ENCODE measurements at regions not wholly inside any gene's neighbourhood (a gene's known extent, or its start where the extent isn't known, plus 50 kb on each side); places are given as distances from the start of the nearest gene placed in this dataset.

GRCh38 chr12:102643879-102644575, 163.7 kb upstream of the IGF1 start:
- TF ChIP-seq YY1 (IDR thresholded peaks at IDR 0.05; ENCODE audit: insufficient read depth, insufficient read length) (no peak), SUZ12 (IDR thresholded peaks at IDR 0.05; ENCODE audit: extremely low read depth, insufficient read depth, insufficient read length) (no peak)
